ENCODE measurements at regions not wholly inside any gene's neighbourhood (a gene's known extent, or its start where the extent isn't known, plus 50 kb on each side); places are given as distances from the start of the nearest gene placed in this dataset.

- Histone ChIP-seq H3K27ac (no peak overlapping the region), H3K4me1 (no peaks in the 10 kb centered on the region), H3K36me3 (ENCODE audit: insufficient read depth in 1 of 2, low read depth in 1 of 2) (no peaks in the 10 kb centered on the region), H3K9me3 (no peaks in the 10 kb centered on the region), H3K4me3 (no peak overlapping the region), H3K27me3 (ENCODE audit: insufficient read depth in 3 of 3, low read length in 2 of 3) (no peaks in the 10 kb centered on the region)
- ATAC-seq = no peak
- intact Hi-C loops (cut with DNase I) = no loop called here
- no peak for DNase-seq
- TF ChIP-seq CTCF (IDR thresholded peaks at IDR 0.05) = no peak
- WGBS, 3 donors = 95 to 100% (median 97%) methylated on average over 1 of the region's 1 CpG
Observed at GRCh38 chr20:23195636-23196035, 109.5 kb upstream of the CD93 start.

- no peak for TF ChIP-seq CTCF (IDR thresholded peaks at IDR 0.05)
- Histone ChIP-seq H3K9me3 (no peaks in the 10 kb centered on the region), H3K27ac (no peak overlapping the region), H3K4me3 (no peak overlapping the region), H3K27me3 (ENCODE audit: insufficient read depth in 3 of 3, low read length in 2 of 3) (no peaks in the 10 kb centered on the region), H3K4me1 (no peaks in the 10 kb centered on the region), H3K36me3 (ENCODE audit: insufficient read depth in 1 of 2, low read depth in 1 of 2) (no peaks in the 10 kb centered on the region)
- WGBS, 3 donors = 38 to 46% (median 44%) methylated on average over 5 of the region's 5 CpGs
- DNase-seq = no peak
- ATAC-seq = no peak
- intact Hi-C loops (cut with DNase I) = no loop called here
Observed at GRCh38 chr20:23193801-23194384, 107.8 kb upstream of the CD93 start.

GRCh38 chr20:23192469-23192868, 106.3 kb upstream of the CD93 start:
- no peak for TF ChIP-seq CTCF (IDR thresholded peaks at IDR 0.05)
- intact Hi-C loops (cut with DNase I) = no loop called here
- WGBS, 3 donors = 77 to 81% (median 77%) methylated on average over 3 of the region's 3 CpGs
- Histone ChIP-seq H3K36me3 (ENCODE audit: insufficient read depth in 1 of 2, low read depth in 1 of 2) (no peaks in the 10 kb centered on the region), H3K27me3 (ENCODE audit: insufficient read depth in 3 of 3, low read length in 2 of 3) (peaks cover 0 to 3% (median 0%) of the 10 kb centered on the region in 3 donors), H3K9me3 (no peaks in the 10 kb centered on the region), H3K4me3 (no peak overlapping the region), H3K27ac (no peak overlapping the region), H3K4me1 (no peaks in the 10 kb centered on the region)
- DNase-seq (no peak), ATAC-seq (no peak)

GRCh38 chr20:23190557-23190956, 104.4 kb upstream of the CD93 start:
- Histone ChIP-seq H3K4me3 (no peak overlapping the region), H3K4me1 (no peaks in the 10 kb centered on the region), H3K27me3 (ENCODE audit: insufficient read depth in 3 of 3, low read length in 2 of 3) (peaks cover 0 to 3% (median 0%) of the 10 kb centered on the region in 3 donors), H3K36me3 (ENCODE audit: insufficient read depth in 1 of 2, low read depth in 1 of 2) (no peaks in the 10 kb centered on the region), H3K9me3 (no peaks in the 10 kb centered on the region), H3K27ac (no peak overlapping the region)
- ATAC-seq (no peak), DNase-seq (no peak)
- 80 to 90% (median 88%) methylated on average over 3 of the region's 3 CpGs for WGBS, 3 donors
- intact Hi-C loops (cut with DNase I) = no loop called here
- no peak for TF ChIP-seq CTCF (IDR thresholded peaks at IDR 0.05)

- no peak for TF ChIP-seq CTCF (IDR thresholded peaks at IDR 0.05)
- H3K4me1 ChIP-seq = no peaks in the 10 kb centered on the region
- H3K27me3 ChIP-seq (ENCODE audit: insufficient read depth in 3 of 3, low read length in 2 of 3) = peaks cover 0 to 3% (median 0%) of the 10 kb centered on the region in 3 donors
- H3K36me3 ChIP-seq (ENCODE audit: insufficient read depth in 1 of 2, low read depth in 1 of 2) = no peaks in the 10 kb centered on the region
- DNase-seq (no peak), ATAC-seq (no peak)
- no peaks in the 10 kb centered on the region for H3K9me3 ChIP-seq
- no peak overlapping the region for H3K4me3 ChIP-seq
- 65 to 90% (median 83%) methylated on average over 9 of the region's 9 CpGs for WGBS, 3 donors
- H3K27ac ChIP-seq = no peak overlapping the region
- intact Hi-C loops (cut with DNase I) = no loop called here
Observed at GRCh38 chr20:23189854-23190253, 103.7 kb upstream of the CD93 start.
